ENCODE measurements at regions not wholly inside any gene's neighbourhood (a gene's known extent, or its start where the extent isn't known, plus 50 kb on each side); places are given as distances from the start of the nearest gene placed in this dataset.

- no peak for TF ChIP-seq CTCF (IDR thresholded peaks at IDR 0.05; ENCODE audit: low read length)
- no peak for TF ChIP-seq EZH2 (IDR thresholded peaks at IDR 0.05; ENCODE audit: borderline replicate concordance, low read length)
These were observed 724.6 kb upstream of the CBLB start for GRCh38 chr3:106593381-106593780.

All from OCI-LY1 (cell line).